Transverse colon (tissue), 4 donors: ENCODE measurements at regions not wholly inside any gene's neighbourhood (a gene's known extent, or its start where the extent isn't known, plus 50 kb on each side); places are given as distances from the start of the nearest gene placed in this dataset.

Experiments
- CTCF ChIP-seq, 5 experiments: fragments of 200-600 bp in 3 of 5; fragments of 450-650 bp in 2 of 5; sonication (generic) in 3 of 5; IDR thresholded peaks; 1 replicate in 2 of 5; 2 replicates in 3 of 5; pipeline ENCODE4 v1.5.1; 2016 to 2017; ENCODE audit warnings: antibody characterized with exemption in 5 of 5, inconsistent platforms in 3 of 5, mild to moderate bottlenecking in 2 of 5, moderate library complexity in 1 of 5
- EP300 ChIP-seq: sonication (generic); formaldehyde crosslinking; IDR thresholded peaks from one replicate; pipeline ENCODE4 v1.6.1; 2017; ENCODE audit warnings: antibody characterized with exemption, low read depth
- POLR2A ChIP-seq: fragments of 450-650 bp; IDR thresholded peaks from one replicate; pipeline ENCODE4 v1.6.1; 2016; ENCODE audit warnings: antibody characterized with exemption, mild to moderate bottlenecking, moderate library complexity
- POLR2AphosphoS5 ChIP-seq, 3 donors: sonication (generic); formaldehyde crosslinking; IDR thresholded peaks; one replicate each; pipeline ENCODE4 v1.6.1; 2016; ENCODE audit warnings: antibody characterized with exemption in 3 of 3

GRCh38 chr3:124483915-124484470, 246.3 kb upstream of the UMPS start:
- TF ChIP-seq POLR2A (no peak), EP300 (no peak), CTCF (IDR thresholded peaks at IDR 0.05) (no peak), POLR2AphosphoS5 (IDR thresholded peaks at IDR 0.05) (no peak)
